ENCODE measurements at regions not wholly inside any gene's neighbourhood (a gene's known extent, or its start where the extent isn't known, plus 50 kb on each side); places are given as distances from the start of the nearest gene placed in this dataset.

- TF ChIP-seq CTCF (conservative IDR thresholded peaks at IDR 0.05; ENCODE audit: low read depth in 2 of 2) (no peak), POLR2AphosphoS5 (IDR thresholded peaks at IDR 0.05; ENCODE audit: low read depth) (no peak), EZH2 (IDR thresholded peaks at IDR 0.05; ENCODE audit: low read depth, unreplicated experiment) (no peak), REST (IDR thresholded peaks at IDR 0.05; ENCODE audit: unreplicated experiment) (no peak), NANOG (IDR thresholded peaks at IDR 0.05; ENCODE audit: borderline replicate concordance) (no peak), CREB1 (CRISPR knock-in tag; IDR thresholded peaks at IDR 0.05; ENCODE audit: low read depth) (no peak), EZH2phosphoT487 (IDR thresholded peaks at IDR 0.05; ENCODE audit: unreplicated experiment) (no peak), ZNF114 (CRISPR knock-in tag; IDR thresholded peaks at IDR 0.05) (no peak), ZNF331 (CRISPR knock-in tag; IDR thresholded peaks at IDR 0.05; ENCODE audit: low read depth) (no peak)
Observed at GRCh38 chr3:193842832-193843473, 249.9 kb downstream of the OPA1 start.
